ENCODE measurements at regions not wholly inside any gene's neighbourhood (a gene's known extent, or its start where the extent isn't known, plus 50 kb on each side); places are given as distances from the start of the nearest gene placed in this dataset.

DNA sequence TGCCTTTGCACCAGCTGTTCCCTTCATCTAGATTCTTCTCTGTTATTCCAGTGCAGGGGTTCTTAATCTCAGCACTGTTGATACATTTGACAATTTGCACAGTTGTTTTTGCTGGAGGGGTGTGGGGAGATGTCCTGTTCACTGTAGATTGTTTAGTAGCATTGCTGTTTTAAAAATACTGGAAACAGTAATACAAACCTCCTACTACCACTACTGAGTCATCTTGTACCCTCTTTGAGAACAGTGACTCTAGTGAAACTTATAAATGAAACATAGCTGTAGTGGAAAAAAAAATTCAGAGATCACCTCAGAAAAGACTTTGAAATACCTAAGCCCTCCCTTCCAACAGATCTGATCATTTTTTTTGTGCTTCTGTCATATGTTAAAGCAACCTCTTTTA is 154.8 kb upstream of the TMEM196 start:
- no peak for TF ChIP-seq CTCF (IDR thresholded peaks at IDR 0.05)
- no peak for TF ChIP-seq ZFX (IDR thresholded peaks at IDR 0.05; ENCODE audit: borderline replicate concordance)

Data from 22Rv1 (cell line).